GM12872 (cell line): ENCODE measurements at regions not wholly inside any gene's neighbourhood (a gene's known extent, or its start where the extent isn't known, plus 50 kb on each side); places are given as distances from the start of the nearest gene placed in this dataset.

ENCODE experiments used
- TF ChIP-seq, protein P1 (sequence below): IDR thresholded peaks from 3 replicates; pipeline ENCODE4 v1.5.1; 2011; ENCODE audit warnings: low read depth, mild to moderate bottlenecking, low read length, moderate library complexity; ENCODE audit not compliant: insufficient read depth

DNA sequence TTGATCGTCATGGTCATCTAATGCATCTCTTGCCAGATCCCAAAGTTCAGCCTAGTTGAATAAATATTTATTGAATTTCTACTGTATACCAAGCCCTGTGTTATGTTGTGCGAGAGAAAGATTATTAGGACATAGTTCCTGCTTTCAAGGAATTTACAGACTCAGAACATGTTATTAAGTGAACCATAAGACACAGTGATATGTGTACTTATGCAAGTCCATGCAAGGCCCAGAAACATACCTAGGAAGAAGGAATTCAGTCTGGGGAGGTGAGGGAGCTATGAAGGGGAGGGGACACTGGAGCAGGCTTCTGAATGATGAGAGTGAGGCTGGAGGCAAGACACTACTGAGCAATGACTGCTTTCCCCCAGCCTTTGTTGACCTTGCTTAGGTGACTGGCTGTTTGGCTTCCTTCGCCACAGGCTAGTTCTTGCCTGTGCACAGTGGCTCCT is 81.4 kb downstream of the ACAA2 start:
- TF ChIP-seq, protein P1, sequence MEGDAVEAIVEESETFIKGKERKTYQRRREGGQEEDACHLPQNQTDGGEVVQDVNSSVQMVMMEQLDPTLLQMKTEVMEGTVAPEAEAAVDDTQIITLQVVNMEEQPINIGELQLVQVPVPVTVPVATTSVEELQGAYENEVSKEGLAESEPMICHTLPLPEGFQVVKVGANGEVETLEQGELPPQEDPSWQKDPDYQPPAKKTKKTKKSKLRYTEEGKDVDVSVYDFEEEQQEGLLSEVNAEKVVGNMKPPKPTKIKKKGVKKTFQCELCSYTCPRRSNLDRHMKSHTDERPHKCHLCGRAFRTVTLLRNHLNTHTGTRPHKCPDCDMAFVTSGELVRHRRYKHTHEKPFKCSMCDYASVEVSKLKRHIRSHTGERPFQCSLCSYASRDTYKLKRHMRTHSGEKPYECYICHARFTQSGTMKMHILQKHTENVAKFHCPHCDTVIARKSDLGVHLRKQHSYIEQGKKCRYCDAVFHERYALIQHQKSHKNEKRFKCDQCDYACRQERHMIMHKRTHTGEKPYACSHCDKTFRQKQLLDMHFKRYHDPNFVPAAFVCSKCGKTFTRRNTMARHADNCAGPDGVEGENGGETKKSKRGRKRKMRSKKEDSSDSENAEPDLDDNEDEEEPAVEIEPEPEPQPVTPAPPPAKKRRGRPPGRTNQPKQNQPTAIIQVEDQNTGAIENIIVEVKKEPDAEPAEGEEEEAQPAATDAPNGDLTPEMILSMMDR = no peak

GRCh38 chr18:49731421-49731841 is 81.9 kb downstream of the ACAA2 start:
- TF ChIP-seq, protein P1 = no peak

DNA sequence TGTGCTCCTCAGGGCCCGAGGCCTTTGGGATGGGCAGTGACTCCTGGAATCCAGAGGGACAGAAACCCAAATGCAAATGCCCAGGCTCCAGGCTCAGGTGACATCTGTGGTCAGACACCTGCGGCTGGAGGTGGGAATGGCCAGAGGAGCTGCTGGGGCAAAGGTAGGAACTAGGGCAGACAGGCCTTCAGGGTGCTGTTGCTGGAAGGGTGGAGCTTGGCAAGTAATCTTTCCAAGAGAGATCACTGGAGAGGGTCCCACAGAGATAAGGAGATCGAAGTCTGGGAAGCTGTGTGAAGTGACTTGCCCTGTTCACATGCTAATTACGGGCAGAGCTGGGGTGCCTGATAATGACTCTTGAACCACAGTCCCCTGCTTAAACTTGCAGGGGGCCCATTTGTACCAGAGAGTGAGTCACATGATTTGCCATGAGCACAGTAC is 82.4 kb downstream of the ACAA2 start:
- TF ChIP-seq, protein P1 = no peak

- TF ChIP-seq, protein P1 = peak; percentile 89
Observed at GRCh38 chr18:49728542-49728941, 84.8 kb downstream of the ACAA2 start.

DNA sequence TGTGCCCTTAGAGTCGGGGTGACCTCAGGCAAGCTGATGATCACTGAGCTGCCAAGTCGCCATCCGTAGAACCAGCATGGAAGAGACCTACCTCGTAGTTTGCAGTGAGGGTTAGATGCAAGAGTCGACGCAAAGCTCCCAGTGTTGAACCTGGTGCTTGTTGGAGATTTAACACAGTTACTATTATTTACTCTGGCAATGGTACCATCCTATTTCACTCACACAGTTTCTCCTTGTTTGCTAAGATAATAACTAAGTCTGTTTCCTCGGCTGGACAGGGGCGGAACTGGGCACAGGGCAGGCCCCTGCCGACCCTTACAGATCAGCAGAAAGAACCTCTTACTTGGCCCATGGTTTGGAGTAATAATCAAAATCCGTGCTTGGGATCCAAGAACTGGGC is 85.5 kb downstream of the ACAA2 start:
- TF ChIP-seq, protein P1 = no peak

- TF ChIP-seq, protein P1 = no peak
Observed at GRCh38 chr18:49726675-49726963, 86.7 kb downstream of the ACAA2 start.

DNA sequence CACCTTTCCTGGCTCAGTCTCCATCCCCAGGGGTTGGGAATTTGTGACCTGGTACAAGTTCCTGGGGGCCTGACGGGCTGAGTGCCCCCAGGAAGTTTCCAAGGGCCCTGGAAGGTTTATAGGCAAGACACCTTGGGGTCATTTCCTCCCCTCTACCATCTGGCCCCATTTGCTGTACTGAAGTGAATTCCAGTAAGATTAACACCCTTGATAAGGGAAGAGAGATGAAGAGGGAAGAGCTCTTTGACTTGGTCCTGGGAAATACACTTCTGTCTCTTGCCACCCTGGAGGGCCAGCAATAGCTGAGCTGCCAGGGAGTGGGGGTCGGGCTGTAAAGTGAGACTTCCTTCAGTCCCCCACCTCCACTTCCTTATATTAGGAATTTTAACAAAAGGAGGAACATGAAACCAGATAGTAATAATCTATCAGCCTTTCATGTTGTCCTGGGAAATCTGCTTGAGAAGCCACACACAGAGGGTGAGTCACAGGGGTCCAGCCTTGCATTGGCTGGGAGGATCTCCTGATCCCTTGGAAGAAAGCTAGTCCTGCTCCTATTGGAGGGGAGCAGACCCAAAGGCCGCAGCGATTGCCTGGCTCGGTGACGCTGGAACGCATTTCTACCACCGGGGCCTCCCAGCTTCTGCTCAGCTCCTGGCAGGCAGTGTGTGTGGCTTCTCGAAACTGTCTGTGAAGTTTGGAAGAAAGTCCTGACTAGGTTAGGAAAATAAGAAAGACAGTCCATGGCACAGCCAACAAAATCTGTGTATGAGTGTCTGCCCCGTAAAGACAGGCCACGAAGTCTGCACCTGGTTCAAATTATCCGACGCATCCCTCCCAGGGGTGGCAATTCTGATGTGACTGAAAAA is 87.3 kb downstream of the ACAA2 start:
- TF ChIP-seq, protein P1 = no peak
